ENCODE measurements at regions not wholly inside any gene's neighbourhood (a gene's known extent, or its start where the extent isn't known, plus 50 kb on each side); places are given as distances from the start of the nearest gene placed in this dataset.

- ChIA-PET POLR2A (no interaction called here), CTCF (no interaction called here)
- Mint-ChIP-seq H3K27me3 (no peaks in the 10 kb centered on the region), H3K36me3 (ENCODE audit: low read depth) (no peaks in the 10 kb centered on the region), H3K9me3 (peaks cover 9% of the 10 kb centered on the region), H3K4me3 (no peak overlapping the region), H3K4me1 (no peaks in the 10 kb centered on the region), H3K27ac (no peak overlapping the region)
- no peak for DNase-seq
Measured at GRCh38 chr4:189237340-189237739, 703.3 kb upstream of the FRG1 start.

- Mint-ChIP-seq H3K4me3 (no peak overlapping the region), H3K9me3 (peaks cover 11% of the 10 kb centered on the region), H3K4me1 (no peaks in the 10 kb centered on the region), H3K27ac (no peak overlapping the region), H3K36me3 (ENCODE audit: low read depth) (no peaks in the 10 kb centered on the region), H3K27me3 (no peaks in the 10 kb centered on the region)
- ChIA-PET POLR2A (no interaction called here), CTCF (no interaction called here)
- DNase-seq = no peak
Measured at GRCh38 chr4:189255636-189256035, 685.0 kb upstream of the FRG1 start.

- Mint-ChIP-seq H3K9me3 (peaks cover 5% of the 10 kb centered on the region), H3K36me3 (ENCODE audit: low read depth) (no peaks in the 10 kb centered on the region), H3K27me3 (no peaks in the 10 kb centered on the region), H3K4me1 (no peaks in the 10 kb centered on the region), H3K27ac (no peak overlapping the region), H3K4me3 (no peak overlapping the region)
- CTCF ChIA-PET = no interaction called here
- POLR2A ChIA-PET = no interaction called here
- DNase-seq = no peak
Measured at GRCh38 chr4:189261475-189261874, 679.2 kb upstream of the FRG1 start.

- Mint-ChIP-seq H3K9me3 (peaks cover 11% of the 10 kb centered on the region), H3K27ac (no peak overlapping the region), H3K27me3 (no peaks in the 10 kb centered on the region), H3K4me3 (no peak overlapping the region), H3K4me1 (no peaks in the 10 kb centered on the region), H3K36me3 (ENCODE audit: low read depth) (no peaks in the 10 kb centered on the region)
- ChIA-PET POLR2A (no interaction called here), CTCF (no interaction called here)
- no peak for DNase-seq
Measured at GRCh38 chr4:189265515-189265914, 675.2 kb upstream of the FRG1 start.

- no peak for DNase-seq
- Mint-ChIP-seq H3K4me1 (no peaks in the 10 kb centered on the region), H3K27me3 (no peaks in the 10 kb centered on the region), H3K27ac (no peak overlapping the region), H3K9me3 (peaks cover 11% of the 10 kb centered on the region), H3K36me3 (ENCODE audit: low read depth) (no peaks in the 10 kb centered on the region), H3K4me3 (no peak overlapping the region)
- ChIA-PET CTCF (no interaction called here), POLR2A (no interaction called here)
Measured at GRCh38 chr4:189267312-189267965, 673.2 kb upstream of the FRG1 start.

GRCh38 chr4:189278597-189279165 lies 662.0 kb upstream of the FRG1 start:
- DNase-seq = no peak
- H3K27ac Mint-ChIP-seq = no peak overlapping the region
- no peaks in the 10 kb centered on the region for H3K36me3 Mint-ChIP-seq (ENCODE audit: low read depth)
- CTCF ChIA-PET = no interaction called here
- H3K4me1 Mint-ChIP-seq = no peaks in the 10 kb centered on the region
- H3K4me3 Mint-ChIP-seq = no peak overlapping the region
- POLR2A ChIA-PET = no interaction called here
- H3K9me3 Mint-ChIP-seq = peaks cover 17% of the 10 kb centered on the region
- no peaks in the 10 kb centered on the region for H3K27me3 Mint-ChIP-seq

- ChIA-PET CTCF (no interaction called here), POLR2A (no interaction called here)
- H3K36me3 Mint-ChIP-seq (ENCODE audit: low read depth) = no peaks in the 10 kb centered on the region
- H3K4me1 Mint-ChIP-seq = no peaks in the 10 kb centered on the region
- peaks cover 17% of the 10 kb centered on the region for H3K9me3 Mint-ChIP-seq
- H3K27ac Mint-ChIP-seq = no peak overlapping the region
- no peak for DNase-seq
- H3K27me3 Mint-ChIP-seq = no peaks in the 10 kb centered on the region
- H3K4me3 Mint-ChIP-seq = no peak overlapping the region
Measured at GRCh38 chr4:189279188-189279587, 661.5 kb upstream of the FRG1 start.

GRCh38 chr4:189285377-189285776 lies 655.3 kb upstream of the FRG1 start:
- Mint-ChIP-seq H3K27me3 (no peaks in the 10 kb centered on the region), H3K27ac (no peak overlapping the region), H3K9me3 (peaks cover 12% of the 10 kb centered on the region), H3K36me3 (ENCODE audit: low read depth) (no peaks in the 10 kb centered on the region), H3K4me1 (no peaks in the 10 kb centered on the region), H3K4me3 (no peak overlapping the region)
- POLR2A ChIA-PET = no interaction called here
- CTCF ChIA-PET = no interaction called here
- DNase-seq = no peak

GRCh38 chr4:189291939-189292338 lies 648.7 kb upstream of the FRG1 start:
- Mint-ChIP-seq H3K36me3 (ENCODE audit: low read depth) (no peaks in the 10 kb centered on the region), H3K27me3 (no peaks in the 10 kb centered on the region), H3K27ac (no peak overlapping the region), H3K4me1 (no peaks in the 10 kb centered on the region), H3K4me3 (no peak overlapping the region), H3K9me3 (peaks cover 3% of the 10 kb centered on the region)
- ChIA-PET POLR2A (no interaction called here), CTCF (no interaction called here)
- no peak for DNase-seq

- no peaks in the 10 kb centered on the region for H3K4me1 Mint-ChIP-seq
- CTCF ChIA-PET = no interaction called here
- no peaks in the 10 kb centered on the region for H3K36me3 Mint-ChIP-seq (ENCODE audit: low read depth)
- peaks cover 3% of the 10 kb centered on the region for H3K9me3 Mint-ChIP-seq
- H3K27ac Mint-ChIP-seq = no peak overlapping the region
- no peaks in the 10 kb centered on the region for H3K27me3 Mint-ChIP-seq
- H3K4me3 Mint-ChIP-seq = no peak overlapping the region
- no peak for DNase-seq
- POLR2A ChIA-PET = no interaction called here
Measured at GRCh38 chr4:189293459-189293858, 647.2 kb upstream of the FRG1 start.

- H3K4me1 Mint-ChIP-seq = no peaks in the 10 kb centered on the region
- H3K27ac Mint-ChIP-seq = no peak overlapping the region
- H3K27me3 Mint-ChIP-seq = no peaks in the 10 kb centered on the region
- ChIA-PET POLR2A (no interaction called here), CTCF (no interaction called here)
- H3K4me3 Mint-ChIP-seq = no peak overlapping the region
- no peaks in the 10 kb centered on the region for H3K9me3 Mint-ChIP-seq
- no peaks in the 10 kb centered on the region for H3K36me3 Mint-ChIP-seq (ENCODE audit: low read depth)
- DNase-seq = no peak
Measured at GRCh38 chr4:189294574-189294973, 646.1 kb upstream of the FRG1 start.

GRCh38 chr4:189299706-189300105 lies 641.0 kb upstream of the FRG1 start:
- H3K36me3 Mint-ChIP-seq (ENCODE audit: low read depth) = no peaks in the 10 kb centered on the region
- CTCF ChIA-PET = no interaction called here
- DNase-seq = no peak
- no peaks in the 10 kb centered on the region for H3K4me1 Mint-ChIP-seq
- H3K9me3 Mint-ChIP-seq = peaks cover 2% of the 10 kb centered on the region
- H3K4me3 Mint-ChIP-seq = no peak overlapping the region
- H3K27ac Mint-ChIP-seq = no peak overlapping the region
- POLR2A ChIA-PET = no interaction called here
- H3K27me3 Mint-ChIP-seq = no peaks in the 10 kb centered on the region

- no peaks in the 10 kb centered on the region for H3K4me1 Mint-ChIP-seq
- H3K4me3 Mint-ChIP-seq = no peak overlapping the region
- peaks cover 2% of the 10 kb centered on the region for H3K9me3 Mint-ChIP-seq
- no peak for DNase-seq
- no peaks in the 10 kb centered on the region for H3K27me3 Mint-ChIP-seq
- POLR2A ChIA-PET = no interaction called here
- no peak overlapping the region for H3K27ac Mint-ChIP-seq
- CTCF ChIA-PET = no interaction called here
- H3K36me3 Mint-ChIP-seq (ENCODE audit: low read depth) = no peaks in the 10 kb centered on the region
Measured at GRCh38 chr4:189301692-189302091, 639.0 kb upstream of the FRG1 start.

GRCh38 chr4:189302719-189303118 lies 638.0 kb upstream of the FRG1 start:
- Mint-ChIP-seq H3K27ac (no peak overlapping the region), H3K4me1 (no peaks in the 10 kb centered on the region)
- POLR2A ChIA-PET = no interaction called here

More at GRCh38 chr4:189302719-189303118, 638.0 kb upstream of the FRG1 start:
- no peaks in the 10 kb centered on the region for H3K36me3 Mint-ChIP-seq (ENCODE audit: low read depth)
- DNase-seq = no peak
- CTCF ChIA-PET = no interaction called here
- H3K4me3 Mint-ChIP-seq = no peak overlapping the region
- H3K9me3 Mint-ChIP-seq = peaks cover 5% of the 10 kb centered on the region
- no peaks in the 10 kb centered on the region for H3K27me3 Mint-ChIP-seq

Measured in activated CD4-positive, alpha-beta memory T cell treated with anti-CD3 and anti-CD28 coated beads, Interleukin-2, amount 10 ng/mL, durations not matched to agents 7 days and 5 days (primary cell).